NT2/D1 (cell line): ENCODE measurements at regions not wholly inside any gene's neighbourhood (a gene's known extent, or its start where the extent isn't known, plus 50 kb on each side); places are given as distances from the start of the nearest gene placed in this dataset.

Experiments
- YY1 ChIP-seq: IDR thresholded peaks from 2 replicates; pipeline ENCODE4 v1.6.1; 2011; ENCODE audit not compliant: insufficient read length, insufficient read depth
- ZNF274 ChIP-seq: IDR thresholded peaks from 2 replicates; pipeline ENCODE4 v1.6.1; 2011; ENCODE audit warnings: mild to moderate bottlenecking, low read depth, low read length

GRCh38 chr5:144581044-144581443 is 410.4 kb downstream of the KCTD16 start:
- TF ChIP-seq ZNF274 (no peak), YY1 (no peak)
